ENCODE measurements at regions not wholly inside any gene's neighbourhood (a gene's known extent, or its start where the extent isn't known, plus 50 kb on each side); places are given as distances from the start of the nearest gene placed in this dataset.

GRCh38 chr7:121810831-121811672 is 61.9 kb upstream of the PTPRZ1 start:
- no peak for DNase-seq (ENCODE audit: low spot score)

GRCh38 chr7:121807078-121807477 is 65.9 kb upstream of the PTPRZ1 start:
- DNase-seq (ENCODE audit: low spot score), result no peak

DNA sequence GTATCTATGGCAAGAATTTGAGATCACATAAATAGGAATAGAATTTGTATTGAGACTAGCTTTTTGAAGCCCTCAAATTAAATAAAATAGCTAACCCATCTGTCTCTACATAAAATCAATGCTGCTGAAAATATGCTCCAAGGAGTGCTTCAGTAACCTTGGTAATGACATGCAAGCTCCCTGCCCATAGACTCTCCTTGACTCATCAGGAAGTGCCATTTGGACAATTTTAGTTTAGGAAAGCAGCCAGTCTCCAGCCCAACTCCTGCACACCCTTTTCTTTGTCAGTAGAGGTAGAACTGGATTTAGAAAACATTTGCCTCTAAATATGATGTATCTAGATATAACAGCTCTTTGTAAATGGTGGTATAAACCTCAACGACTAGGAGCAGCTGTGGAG is 69.9 kb upstream of the PTPRZ1 start:
- DNase-seq (ENCODE audit: low spot score), result no peak

DNA sequence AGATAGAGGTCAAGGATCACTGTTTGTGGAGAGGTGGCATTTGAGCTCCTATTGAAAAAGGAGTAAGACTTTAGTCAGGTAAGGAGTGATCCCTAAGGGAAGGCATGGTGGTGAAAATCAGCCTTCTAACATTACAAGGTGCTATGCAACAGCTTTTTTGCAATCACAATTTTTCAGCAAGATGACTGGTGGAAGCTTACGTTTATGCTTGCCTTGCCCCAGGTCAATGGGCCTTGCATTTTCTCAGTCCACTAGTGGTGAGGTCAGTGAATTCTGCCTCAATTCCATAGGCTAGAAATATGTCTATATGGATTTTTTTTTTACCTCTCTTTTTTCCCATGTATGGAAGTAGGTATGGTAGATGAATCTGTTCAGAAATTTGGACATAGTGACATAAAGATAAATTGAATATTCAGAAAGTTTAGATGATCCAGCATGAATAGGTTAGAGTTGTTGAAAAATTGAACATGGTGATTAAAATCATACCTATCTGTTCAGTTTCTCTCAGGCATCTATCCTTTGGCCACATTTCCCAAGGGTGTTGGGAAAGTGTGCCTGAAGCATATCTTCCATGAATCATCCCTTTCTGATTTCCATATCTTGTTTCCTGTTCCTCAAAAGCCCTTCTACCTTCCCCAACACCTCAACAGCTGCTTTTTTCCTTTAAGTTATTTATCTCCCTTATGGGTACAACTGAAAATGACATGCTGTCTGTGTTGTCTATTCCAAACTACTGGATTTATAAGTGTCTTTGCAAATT is 71.9 kb upstream of the PTPRZ1 start:
- no peak for DNase-seq (ENCODE audit: low spot score)

GRCh38 chr7:121798896-121799295 is 74.1 kb upstream of the PTPRZ1 start:
- DNase-seq (ENCODE audit: low spot score), result no peak

DNA sequence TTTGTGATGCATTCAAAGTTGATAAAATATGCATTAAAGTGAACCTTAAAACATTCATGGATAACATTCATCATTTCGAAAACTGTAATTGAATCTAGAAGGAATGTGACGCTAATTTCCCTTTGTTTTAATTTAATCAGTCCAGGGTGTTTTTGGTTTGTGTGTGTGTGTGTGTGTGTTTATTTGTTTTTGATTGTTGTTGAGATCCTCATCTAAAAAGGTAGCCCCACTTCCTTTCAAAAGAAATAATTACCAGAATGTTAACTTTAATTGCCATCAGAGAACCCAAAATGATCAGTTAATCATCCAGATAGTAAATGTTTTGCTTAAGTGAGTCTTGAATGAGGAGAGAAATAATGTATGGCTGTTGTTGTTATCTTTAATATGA is 74.5 kb upstream of the PTPRZ1 start:
- DNase-seq (ENCODE audit: low spot score), result no peak

- no peak for DNase-seq (ENCODE audit: low spot score)
These were observed 75.1 kb upstream of the PTPRZ1 start for GRCh38 chr7:121797657-121798452.

- DNase-seq (ENCODE audit: low spot score), result no peak
These were observed 75.9 kb upstream of the PTPRZ1 start for GRCh38 chr7:121796936-121797656.

DNA sequence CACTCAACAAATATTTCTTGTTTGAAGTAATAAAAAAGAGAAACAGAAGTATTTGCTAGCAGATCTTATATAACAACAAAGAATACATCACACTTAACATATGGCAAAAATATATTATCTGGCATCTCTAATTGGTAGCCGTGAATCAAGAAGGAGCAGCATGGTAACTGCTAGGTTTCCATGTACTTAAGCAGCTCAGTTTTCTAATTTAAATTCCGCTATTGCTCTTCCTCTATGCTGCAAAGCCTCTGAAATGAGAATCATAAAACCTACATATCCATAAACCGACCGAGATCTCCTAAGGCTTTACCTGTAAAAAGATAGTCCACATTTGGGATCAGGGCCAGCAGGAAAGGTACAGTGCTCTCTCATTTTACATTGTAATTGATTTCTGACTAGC is 76.6 kb upstream of the PTPRZ1 start:
- no peak for DNase-seq (ENCODE audit: low spot score)

GRCh38 chr7:121795736-121796135 is 77.2 kb upstream of the PTPRZ1 start:
- no peak for DNase-seq (ENCODE audit: low spot score)

GRCh38 chr7:121793716-121794115 is 79.2 kb upstream of the PTPRZ1 start:
- DNase-seq (ENCODE audit: low spot score), result no peak

GRCh38 chr7:121777672-121778071 is 95.3 kb upstream of the PTPRZ1 start:
- no peak for DNase-seq (ENCODE audit: low spot score)

- no peak for DNase-seq (ENCODE audit: low spot score)
These were observed 98.4 kb upstream of the PTPRZ1 start for GRCh38 chr7:121774563-121774962.

GRCh38 chr7:121766676-121767075 is 106.3 kb upstream of the PTPRZ1 start:
- DNase-seq (ENCODE audit: low spot score), result no peak

DNA sequence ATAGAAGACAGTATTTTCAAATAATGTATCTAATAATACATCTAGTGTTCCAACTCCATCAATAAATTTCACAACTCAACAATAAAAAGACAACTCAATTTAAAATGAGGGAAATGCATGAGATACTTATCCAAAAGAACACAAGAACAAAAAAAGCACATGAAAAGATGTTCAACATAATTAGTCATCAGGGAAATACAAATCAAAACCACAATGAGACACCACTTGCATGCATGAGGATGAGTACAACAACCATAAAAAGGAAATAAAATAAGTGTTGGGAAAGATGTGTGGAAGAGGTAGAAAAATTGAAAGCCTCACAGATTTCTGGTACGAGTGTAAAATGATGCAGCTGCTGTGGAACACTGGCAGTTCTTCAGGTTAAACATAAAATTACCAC is 111.6 kb upstream of the PTPRZ1 start:
- no peak for DNase-seq (ENCODE audit: low spot score)

DNA sequence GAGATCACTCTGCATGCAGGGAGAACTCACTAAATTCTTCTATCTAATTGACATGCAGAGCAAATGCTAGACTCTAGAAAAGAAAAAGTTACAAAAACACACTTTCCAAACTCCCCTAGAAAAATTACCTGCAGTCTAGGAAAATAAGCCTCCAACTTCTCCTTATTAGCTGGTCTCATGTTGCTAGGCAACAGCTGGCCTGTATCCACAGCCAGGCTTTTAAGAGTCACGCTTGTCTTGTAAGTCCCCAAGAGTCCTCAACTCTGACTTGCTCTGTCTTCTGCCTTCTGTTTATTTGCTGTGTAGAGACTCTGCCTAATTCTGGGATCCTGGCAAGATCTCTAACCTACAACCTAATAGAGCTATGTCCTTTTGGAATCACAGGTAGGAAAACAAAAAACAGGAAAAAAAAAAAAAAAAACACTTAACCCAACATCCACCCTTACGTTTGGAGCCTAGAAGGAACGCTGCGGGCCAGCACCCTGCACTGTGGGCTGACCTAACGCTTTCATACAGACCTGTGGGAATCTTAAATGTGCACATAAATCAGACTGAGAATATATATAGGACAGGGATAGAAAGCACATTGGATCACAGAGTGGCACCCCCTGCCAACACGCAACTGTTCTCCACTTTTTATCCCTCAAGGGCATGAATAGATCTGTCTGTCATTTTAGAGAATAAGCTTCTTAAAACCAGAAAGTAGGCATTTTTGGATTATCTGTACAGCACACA is 117.0 kb upstream of the PTPRZ1 start:
- no peak for DNase-seq (ENCODE audit: low spot score)

DNA sequence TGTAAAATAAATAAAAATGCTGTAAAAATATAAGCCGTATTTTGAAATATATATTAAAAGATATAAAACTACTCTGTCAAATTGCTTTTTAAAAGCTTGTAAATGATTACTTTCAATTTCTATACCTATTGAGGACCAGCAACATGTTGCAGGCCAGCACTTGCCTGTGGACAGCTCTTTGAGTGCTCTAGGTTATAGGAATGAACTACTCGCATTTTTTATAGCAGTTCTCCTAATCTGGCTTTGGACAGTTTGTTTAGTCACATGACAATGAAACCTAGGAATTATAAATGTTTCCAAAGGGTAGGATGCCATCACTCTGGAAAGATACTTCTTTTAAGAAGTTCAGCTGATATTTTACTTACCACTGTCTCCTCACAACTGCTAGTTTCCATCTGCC is 117.7 kb upstream of the PTPRZ1 start:
- no peak for DNase-seq (ENCODE audit: low spot score)

DNA sequence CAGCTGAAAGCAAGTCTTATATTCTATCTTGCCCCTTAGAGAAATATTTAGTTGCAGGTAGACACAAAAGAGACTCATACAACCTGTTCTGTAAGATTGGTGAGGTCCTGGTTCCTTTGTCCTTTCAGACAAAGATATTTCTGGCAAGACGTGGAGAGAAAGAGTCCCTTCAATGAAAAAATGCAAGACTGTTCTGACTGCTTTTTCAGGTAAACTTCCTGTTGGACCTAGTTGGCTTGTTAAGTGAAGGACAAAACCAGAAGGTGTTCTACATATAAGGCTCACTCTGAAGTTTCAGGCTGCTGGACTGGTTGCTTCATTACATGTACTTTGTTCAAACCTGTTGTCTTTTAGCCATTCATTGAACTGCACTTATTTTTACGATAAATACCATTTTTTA is 119.0 kb upstream of the PTPRZ1 start:
- no peak for DNase-seq (ENCODE audit: low spot score)

DNA sequence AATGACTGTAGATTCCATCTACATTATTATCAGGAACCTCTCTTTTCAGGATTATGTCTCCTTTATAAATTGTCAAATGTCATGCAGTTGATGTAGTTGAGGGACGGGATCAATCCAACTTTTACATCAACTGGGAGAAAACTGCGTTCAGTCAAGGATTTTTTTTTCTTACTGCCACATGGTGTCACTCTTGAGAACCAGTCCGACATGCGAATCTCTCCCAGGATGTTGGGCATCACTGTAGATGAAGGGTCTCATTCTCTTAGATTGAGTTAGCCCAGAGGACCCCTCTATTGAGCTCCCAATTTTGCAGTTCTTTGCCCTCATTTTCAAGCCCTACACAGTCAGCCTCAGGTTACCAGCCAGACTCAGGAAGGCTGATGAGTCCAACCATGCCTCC is 120.3 kb upstream of the PTPRZ1 start:
- DNase-seq (ENCODE audit: low spot score), result no peak

DNA sequence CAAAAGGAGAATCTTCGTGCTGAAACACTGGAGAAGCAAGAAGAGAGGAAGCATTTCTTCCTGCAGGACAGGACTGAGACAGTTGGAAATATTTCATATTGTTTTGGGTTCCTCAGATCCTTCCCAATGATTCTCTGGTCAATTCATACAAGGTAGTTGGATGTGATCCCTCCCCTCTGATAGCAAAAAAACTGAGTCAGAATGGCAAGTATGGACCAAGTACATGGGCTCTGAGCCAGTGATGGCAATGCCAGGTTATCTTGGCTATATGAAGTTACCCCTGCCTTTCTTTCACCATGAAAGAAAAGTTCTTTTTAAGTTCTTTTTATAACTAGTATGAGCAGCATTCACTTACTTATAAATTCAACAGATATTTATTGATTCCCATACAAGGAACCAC is 124.4 kb upstream of the PTPRZ1 start:
- DNase-seq (ENCODE audit: low spot score), result no peak

DNA sequence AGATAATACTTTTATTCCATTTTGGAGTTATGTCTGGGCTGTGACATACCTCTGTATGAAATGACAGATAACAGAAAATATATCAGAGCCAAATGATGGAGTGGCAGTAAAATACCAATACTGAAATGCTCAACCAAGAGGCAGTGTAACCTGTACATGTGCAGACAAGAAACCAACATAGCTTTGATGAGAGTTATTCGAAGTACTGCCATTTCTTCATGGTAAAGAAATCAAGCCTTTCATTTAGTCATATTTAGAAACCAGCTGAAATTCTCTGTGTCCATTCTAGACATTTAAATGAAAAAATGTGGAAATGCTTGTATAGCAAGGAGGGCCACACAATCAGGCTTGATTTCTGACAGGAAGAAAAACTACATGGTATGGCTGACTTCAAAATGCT is 127.1 kb upstream of the PTPRZ1 start:
- DNase-seq (ENCODE audit: low spot score), result no peak
